Esophagus muscularis mucosa (tissue), 4 donors: ENCODE measurements at regions not wholly inside any gene's neighbourhood (a gene's known extent, or its start where the extent isn't known, plus 50 kb on each side); places are given as distances from the start of the nearest gene placed in this dataset.

Experiments used
- DNase-seq: peaks from one replicate; pipeline ENCODE4 v3.0.0-alpha.2; 2017; ENCODE audit errors: extremely low spot score
- H3K27ac ChIP-seq, 4 donors: fragments of 200-600 bp; sonication (generic); replicated peaks in 1 of 4; 1 replicate in 3 of 4; 2 replicates in 1 of 4; pipeline ENCODE4 v1.5.1; 2016 to 2019; ENCODE audit warnings: mild to moderate bottlenecking in 1 of 4
- H3K27me3 ChIP-seq, 4 donors: fragments of 200-600 bp; sonication (generic); one replicate each; pipeline versions ENCODE4 v1.5.1 to v1.6.0; 2016 to 2019
- H3K36me3 ChIP-seq, 4 donors: fragments of 200-600 bp; sonication (generic); one replicate each; pipeline ENCODE4 v1.5.1; 2016 to 2019
- H3K4me1 ChIP-seq, 4 donors: fragments of 200-600 bp; sonication (generic); one replicate each; pipeline ENCODE4 v1.5.1; 2016 to 2019
- H3K4me3 ChIP-seq, 4 donors: fragments of 200-600 bp; sonication (generic); 1 replicate in 2 of 4; 2 replicates in 2 of 4; pipeline ENCODE4 v1.5.1; 2016 to 2019; ENCODE audit warnings: mild to moderate bottlenecking in 4 of 4, moderate library complexity in 1 of 4
- H3K9me3 ChIP-seq, 4 donors: fragments of 200-600 bp; sonication (generic); 1 replicate in 3 of 4; 2 replicates in 1 of 4; pipeline ENCODE4 v1.5.1; 2016 to 2019
- EP300 ChIP-seq: sonication (generic); formaldehyde crosslinking; IDR thresholded peaks from one replicate; pipeline ENCODE4 v1.6.1; 2017; ENCODE audit warnings: antibody characterized with exemption
- POLR2A ChIP-seq: fragments of 450-650 bp; IDR thresholded peaks from one replicate; pipeline ENCODE4 v1.6.1; 2017; ENCODE audit warnings: antibody characterized with exemption, moderate library complexity, mild to moderate bottlenecking, low read depth
- POLR2AphosphoS5 ChIP-seq, 2 donors: sonication (generic); formaldehyde crosslinking; IDR thresholded peaks; one replicate each; pipeline ENCODE4 v1.6.1; 2017; ENCODE audit warnings: antibody characterized with exemption in 2 of 2
- WGBS: methylation state at CpG from one replicate; pipeline ENCODE4 v1.1.5; 2018; 5-methylcytosine and 5-hydroxymethylcytosine counted together
- intact Hi-C: fragments of 100-400 bp; cut with DNase I; formaldehyde crosslinking; loops from one replicate; pipeline ENCODE4 v1.15.1; 2023
- TF ChIP-seq, protein P1 (sequence below), 3 experiments: fragments of 200-600 bp in 2 of 3; fragments of 450-650 bp in 1 of 3; sonication (generic) in 2 of 3; IDR thresholded peaks; one replicate each; pipeline ENCODE4 v1.5.1; 2017 to 2019; ENCODE audit warnings: antibody characterized with exemption in 3 of 3, mild to moderate bottlenecking in 2 of 3, moderate library complexity in 1 of 3

DNA sequence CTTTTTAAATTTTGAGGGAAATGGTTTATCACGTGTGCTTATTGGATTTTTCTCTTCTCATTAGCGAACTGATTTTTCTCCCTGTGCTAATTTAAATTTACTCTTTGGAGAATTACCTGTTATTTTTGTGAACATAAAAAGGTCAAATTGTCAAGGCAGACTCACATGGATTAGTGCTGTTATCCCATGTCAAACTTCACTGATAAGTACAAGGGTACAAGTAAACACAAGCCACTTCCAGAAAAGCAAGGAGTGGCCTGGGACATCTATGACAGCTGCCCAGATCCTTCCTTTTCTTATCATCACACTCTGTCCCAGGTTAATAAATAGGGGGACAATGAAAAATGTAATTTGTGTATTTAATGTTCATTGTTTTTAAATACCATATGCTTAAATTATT is 901.2 kb downstream of the LTN1 start:
- no peak for TF ChIP-seq EP300
- TF ChIP-seq POLR2A: no peak
- TF ChIP-seq POLR2AphosphoS5 (IDR thresholded peaks at IDR 0.05): no peak
- TF ChIP-seq, protein P1, sequence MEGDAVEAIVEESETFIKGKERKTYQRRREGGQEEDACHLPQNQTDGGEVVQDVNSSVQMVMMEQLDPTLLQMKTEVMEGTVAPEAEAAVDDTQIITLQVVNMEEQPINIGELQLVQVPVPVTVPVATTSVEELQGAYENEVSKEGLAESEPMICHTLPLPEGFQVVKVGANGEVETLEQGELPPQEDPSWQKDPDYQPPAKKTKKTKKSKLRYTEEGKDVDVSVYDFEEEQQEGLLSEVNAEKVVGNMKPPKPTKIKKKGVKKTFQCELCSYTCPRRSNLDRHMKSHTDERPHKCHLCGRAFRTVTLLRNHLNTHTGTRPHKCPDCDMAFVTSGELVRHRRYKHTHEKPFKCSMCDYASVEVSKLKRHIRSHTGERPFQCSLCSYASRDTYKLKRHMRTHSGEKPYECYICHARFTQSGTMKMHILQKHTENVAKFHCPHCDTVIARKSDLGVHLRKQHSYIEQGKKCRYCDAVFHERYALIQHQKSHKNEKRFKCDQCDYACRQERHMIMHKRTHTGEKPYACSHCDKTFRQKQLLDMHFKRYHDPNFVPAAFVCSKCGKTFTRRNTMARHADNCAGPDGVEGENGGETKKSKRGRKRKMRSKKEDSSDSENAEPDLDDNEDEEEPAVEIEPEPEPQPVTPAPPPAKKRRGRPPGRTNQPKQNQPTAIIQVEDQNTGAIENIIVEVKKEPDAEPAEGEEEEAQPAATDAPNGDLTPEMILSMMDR (IDR thresholded peaks at IDR 0.05): no peak
- H3K4me3 ChIP-seq: no peak overlapping the region
- H3K27me3 ChIP-seq: no peaks in the 10 kb centered on the region
- WGBS: 89% methylated on average over 2 of the region's 2 CpGs
- H3K4me1 ChIP-seq: no peaks in the 10 kb centered on the region
- H3K27ac ChIP-seq: no peak overlapping the region
- H3K9me3 ChIP-seq: no peaks in the 10 kb centered on the region
- no peak for DNase-seq
- intact Hi-C loops: no loop called here
- no peaks in the 10 kb centered on the region for H3K36me3 ChIP-seq

- TF ChIP-seq POLR2AphosphoS5 (IDR thresholded peaks at IDR 0.05): no peak
- Histone ChIP-seq H3K27me3 (no peaks in the 10 kb centered on the region), H3K9me3 (no peaks in the 10 kb centered on the region), H3K27ac (no peak overlapping the region), H3K4me3 (no peak overlapping the region), H3K36me3 (no peaks in the 10 kb centered on the region), H3K4me1 (no peaks in the 10 kb centered on the region)
- intact Hi-C loops: no loop called here
- no peak for DNase-seq
- WGBS: 91% methylated on average over 5 of the region's 5 CpGs
These were observed 902.1 kb downstream of the LTN1 start for GRCh38 chr21:28090546-28090945.

GRCh38 chr21:28089599-28090441 is 902.9 kb downstream of the LTN1 start:
- Histone ChIP-seq H3K27me3 (no peaks in the 10 kb centered on the region), H3K36me3 (no peaks in the 10 kb centered on the region), H3K4me1 (no peaks in the 10 kb centered on the region), H3K4me3 (no peak overlapping the region), H3K27ac (no peak overlapping the region), H3K9me3 (no peaks in the 10 kb centered on the region)
- TF ChIP-seq EP300: no peak
- TF ChIP-seq, protein P1 (IDR thresholded peaks at IDR 0.05): no peak
- no peak for TF ChIP-seq POLR2A
- no peak for TF ChIP-seq POLR2AphosphoS5 (IDR thresholded peaks at IDR 0.05)
- 93% methylated on average over 11 of the region's 11 CpGs for WGBS
- intact Hi-C loops: no loop called here
- DNase-seq: no peak

GRCh38 chr21:28086861-28087581 is 905.7 kb downstream of the LTN1 start:
- no peak overlapping the region for H3K27ac ChIP-seq
- H3K36me3 ChIP-seq: no peaks in the 10 kb centered on the region
- 91% methylated on average over 6 of the region's 6 CpGs for WGBS
- no peaks in the 10 kb centered on the region for H3K4me1 ChIP-seq
- DNase-seq: no peak
- intact Hi-C loops: no loop called here
- H3K27me3 ChIP-seq: no peaks in the 10 kb centered on the region
- no peaks in the 10 kb centered on the region for H3K9me3 ChIP-seq
- TF ChIP-seq POLR2AphosphoS5 (IDR thresholded peaks at IDR 0.05): no peak
- TF ChIP-seq POLR2A: no peak
- TF ChIP-seq, protein P1 (IDR thresholded peaks at IDR 0.05): no peak
- TF ChIP-seq EP300: no peak
- no peak overlapping the region for H3K4me3 ChIP-seq

- no peaks in the 10 kb centered on the region for H3K4me1 ChIP-seq
- TF ChIP-seq EP300 (no peak), POLR2A (no peak), POLR2AphosphoS5 (IDR thresholded peaks at IDR 0.05) (no peak)
- TF ChIP-seq, protein P1 (IDR thresholded peaks at IDR 0.05): no peak
- H3K36me3 ChIP-seq: no peaks in the 10 kb centered on the region
- no peak overlapping the region for H3K4me3 ChIP-seq
- no peaks in the 10 kb centered on the region for H3K9me3 ChIP-seq
- no peaks in the 10 kb centered on the region for H3K27me3 ChIP-seq
- H3K27ac ChIP-seq: no peak overlapping the region
- intact Hi-C loops: no loop called here
- WGBS: 76% methylated on average over 2 of the region's 2 CpGs
- no peak for DNase-seq
These were observed 907.7 kb downstream of the LTN1 start for GRCh38 chr21:28084951-28085350.
